Upper lobe of right lung (tissue), 1 donor: ENCODE measurements at regions not wholly inside any gene's neighbourhood (a gene's known extent, or its start where the extent isn't known, plus 50 kb on each side); places are given as distances from the start of the nearest gene placed in this dataset.

ENCODE experiments used
- ATAC-seq: fragments of 200-7000 bp; cut with Tn5 transposase; one replicate; pipeline ENCODE4 v1.9.1; 2020; ENCODE audit warnings: mild to moderate bottlenecking, moderate library complexity
- DNase-seq: peaks from one replicate; pipeline ENCODE4 v3.0.0-alpha.2; 2020
- H3K27ac ChIP-seq: fragments of 200-600 bp; one replicate; pipeline ENCODE4 v1.8.0; 2022
- H3K27me3 ChIP-seq: fragments of 200-600 bp; one replicate; pipeline ENCODE4 v1.8.0; 2022; ENCODE audit warnings: mild to moderate bottlenecking
- H3K36me3 ChIP-seq: fragments of 200-600 bp; one replicate; pipeline ENCODE4 v1.8.0; 2022
- H3K4me1 ChIP-seq: fragments of 200-600 bp; one replicate; pipeline ENCODE4 v1.8.0; 2022
- H3K4me3 ChIP-seq: fragments of 200-600 bp; one replicate; pipeline ENCODE4 v1.8.0; 2022; ENCODE audit warnings: mild to moderate bottlenecking
- H3K9me3 ChIP-seq: fragments of 200-600 bp; one replicate; pipeline ENCODE4 v1.8.0; 2022
- CTCF ChIP-seq: fragments of 200-600 bp; IDR thresholded peaks from one replicate; pipeline ENCODE4 v1.8.0; 2022; ENCODE audit warnings: antibody characterized with exemption
- intact Hi-C: fragments of 100-400 bp; cut with DNase I; formaldehyde crosslinking; loops from one replicate; pipeline ENCODE4 v1.11.0; 2022
- donor health status: DM: no; HTN: yes; CAD: no; lungs with severe emphysema.

- Histone ChIP-seq H3K27ac (no peak overlapping the region), H3K9me3 (no peaks in the 10 kb centered on the region), H3K27me3 (no peaks in the 10 kb centered on the region), H3K36me3 (no peaks in the 10 kb centered on the region), H3K4me3 (no peak overlapping the region), H3K4me1 (no peaks in the 10 kb centered on the region)
- DNase-seq (no peak), ATAC-seq (no peak)
- intact Hi-C loops = no loop called here
- no peak for TF ChIP-seq CTCF
Measured at GRCh38 chr14:34169561-34169960, 218.7 kb upstream of the EGLN3 start.

GRCh38 chr14:34168656-34169055 lies 217.8 kb upstream of the EGLN3 start:
- no peaks in the 10 kb centered on the region for H3K4me1 ChIP-seq

GRCh38 chr14:34165847-34166350 lies 215.0 kb upstream of the EGLN3 start:
- no peak for ATAC-seq
- no peak overlapping the region for H3K27ac ChIP-seq
- no peaks in the 10 kb centered on the region for H3K27me3 ChIP-seq
- TF ChIP-seq CTCF = no peak
- no peak for DNase-seq
- H3K36me3 ChIP-seq = no peaks in the 10 kb centered on the region
- no peaks in the 10 kb centered on the region for H3K9me3 ChIP-seq
- intact Hi-C loops = no loop called here
- H3K4me3 ChIP-seq = no peak overlapping the region
- H3K4me1 ChIP-seq = no peaks in the 10 kb centered on the region

More at GRCh38 chr14:34168656-34169055, 217.8 kb upstream of the EGLN3 start:
- no peak overlapping the region for H3K27ac ChIP-seq
- intact Hi-C loops = no loop called here
- no peaks in the 10 kb centered on the region for H3K27me3 ChIP-seq
- no peaks in the 10 kb centered on the region for H3K9me3 ChIP-seq
- no peak overlapping the region for H3K4me3 ChIP-seq
- H3K36me3 ChIP-seq = no peaks in the 10 kb centered on the region
- ATAC-seq (no peak), DNase-seq (no peak)
- no peak for TF ChIP-seq CTCF

- DNase-seq = no peak
- H3K4me1 ChIP-seq = no peaks in the 10 kb centered on the region
- no peaks in the 10 kb centered on the region for H3K9me3 ChIP-seq
- no peak overlapping the region for H3K27ac ChIP-seq
- no peak for TF ChIP-seq CTCF
- ATAC-seq = no peak
- no peak overlapping the region for H3K4me3 ChIP-seq
- peaks cover 7% of the 10 kb centered on the region for H3K27me3 ChIP-seq
- no peaks in the 10 kb centered on the region for H3K36me3 ChIP-seq
- intact Hi-C loops = no loop called here
Measured at GRCh38 chr14:34164162-34164864, 213.4 kb upstream of the EGLN3 start.

GRCh38 chr14:34161351-34162082 lies 210.6 kb upstream of the EGLN3 start:
- Histone ChIP-seq H3K27ac (no peak overlapping the region), H3K27me3 (peaks cover 11% of the 10 kb centered on the region), H3K4me1 (no peaks in the 10 kb centered on the region), H3K36me3 (no peaks in the 10 kb centered on the region), H3K4me3 (no peak overlapping the region), H3K9me3 (no peaks in the 10 kb centered on the region)
- peak; percentile 47 for ATAC-seq
- no peak for DNase-seq
- intact Hi-C loops = no loop called here
- TF ChIP-seq CTCF = no peak
